ENCODE measurements at regions not wholly inside any gene's neighbourhood (a gene's known extent, or its start where the extent isn't known, plus 50 kb on each side); places are given as distances from the start of the nearest gene placed in this dataset.

GRCh38 chr4:181702864-181703495 lies 540.2 kb upstream of the TENM3 start:
- no peak for DNase-seq (ENCODE audit: low spot score in 2 of 2)

GRCh38 chr4:181710143-181710542 lies 533.1 kb upstream of the TENM3 start:
- FAIRE-seq (no peak), DNase-seq (ENCODE audit: low spot score in 2 of 2) (no peak)

More at GRCh38 chr4:181702864-181703495, 540.2 kb upstream of the TENM3 start:
- FAIRE-seq: no peak

- DNase-seq (ENCODE audit: low spot score in 2 of 2) (no peak), FAIRE-seq (no peak)
These were observed 531.8 kb upstream of the TENM3 start for GRCh38 chr4:181711387-181711786.

GRCh38 chr4:181728305-181728966 lies 514.8 kb upstream of the TENM3 start:
- DNase-seq (ENCODE audit: low spot score in 2 of 2) (no peak), FAIRE-seq (no peak)

- FAIRE-seq (no peak), DNase-seq (ENCODE audit: low spot score in 2 of 2) (no peak)
These were observed 511.3 kb upstream of the TENM3 start for GRCh38 chr4:181731900-181732299.

- FAIRE-seq (no peak), DNase-seq (ENCODE audit: low spot score in 2 of 2) (no peak)
These were observed 505.5 kb upstream of the TENM3 start for GRCh38 chr4:181737744-181738143.

GRCh38 chr4:181739031-181739430 lies 504.2 kb upstream of the TENM3 start:
- no peak for FAIRE-seq
- no peak for DNase-seq (ENCODE audit: low spot score in 2 of 2)

GRCh38 chr4:181741513-181741912 lies 501.7 kb upstream of the TENM3 start:
- FAIRE-seq: no peak
- no peak for DNase-seq (ENCODE audit: low spot score in 2 of 2)

- no peak for FAIRE-seq
These were observed 497.1 kb upstream of the TENM3 start for GRCh38 chr4:181745933-181746625.

GRCh38 chr4:181748581-181748980 lies 494.6 kb upstream of the TENM3 start:
- FAIRE-seq: peak; percentile 23
- DNase-seq (ENCODE audit: low spot score in 2 of 2): no peak

More at GRCh38 chr4:181745933-181746625, 497.1 kb upstream of the TENM3 start:
- DNase-seq (ENCODE audit: low spot score in 2 of 2): no peak

- DNase-seq (ENCODE audit: low spot score in 2 of 2): no peak
- FAIRE-seq: no peak
These were observed 490.7 kb upstream of the TENM3 start for GRCh38 chr4:181752516-181752915.

GRCh38 chr4:181753207-181753606 lies 490.0 kb upstream of the TENM3 start:
- no peak for FAIRE-seq
- DNase-seq (ENCODE audit: low spot score in 2 of 2): no peak

- no peak for DNase-seq (ENCODE audit: low spot score in 2 of 2)
- no peak for FAIRE-seq
These were observed 487.4 kb upstream of the TENM3 start for GRCh38 chr4:181755846-181756245.

GRCh38 chr4:181756451-181757095 lies 486.6 kb upstream of the TENM3 start:
- FAIRE-seq (no peak), DNase-seq (ENCODE audit: low spot score in 2 of 2) (no peak)

- no peak for FAIRE-seq
- no peak for DNase-seq (ENCODE audit: low spot score in 2 of 2)
These were observed 486.1 kb upstream of the TENM3 start for GRCh38 chr4:181757098-181757497.

- DNase-seq (ENCODE audit: low spot score in 2 of 2) (no peak), FAIRE-seq (no peak)
These were observed 485.1 kb upstream of the TENM3 start for GRCh38 chr4:181757910-181758660.

GRCh38 chr4:181760560-181760959 lies 482.6 kb upstream of the TENM3 start:
- FAIRE-seq: no peak

GRCh38 chr4:181761156-181761555 lies 482.0 kb upstream of the TENM3 start:
- FAIRE-seq (no peak), DNase-seq (ENCODE audit: low spot score in 2 of 2) (no peak)

More at GRCh38 chr4:181760560-181760959, 482.6 kb upstream of the TENM3 start:
- DNase-seq (ENCODE audit: low spot score in 2 of 2): no peak

GRCh38 chr4:181766061-181766548 lies 477.1 kb upstream of the TENM3 start:
- FAIRE-seq (no peak), DNase-seq (ENCODE audit: low spot score in 2 of 2) (no peak)

GRCh38 chr4:181770971-181771370 lies 472.2 kb upstream of the TENM3 start:
- DNase-seq (ENCODE audit: low spot score in 2 of 2): no peak
- FAIRE-seq: no peak
